GM21528 (cell line): ENCODE measurements at regions not wholly inside any gene's neighbourhood (a gene's known extent, or its start where the extent isn't known, plus 50 kb on each side); places are given as distances from the start of the nearest gene placed in this dataset.
"Not testable (repeated sequence)": the region's sequence is repeated elsewhere in the genome, so short reads cannot be mapped to it uniquely, and the experiment has no call there.

Experiments
- ATAC-seq: cut with Tn5 transposase; IDR thresholded peaks from one replicate; pipeline ENCODE4 v1.9.1; 2021; ENCODE audit warnings: mild to moderate bottlenecking, moderate library complexity; ENCODE audit not compliant: unreplicated experiment, low FRiP score

DNA sequence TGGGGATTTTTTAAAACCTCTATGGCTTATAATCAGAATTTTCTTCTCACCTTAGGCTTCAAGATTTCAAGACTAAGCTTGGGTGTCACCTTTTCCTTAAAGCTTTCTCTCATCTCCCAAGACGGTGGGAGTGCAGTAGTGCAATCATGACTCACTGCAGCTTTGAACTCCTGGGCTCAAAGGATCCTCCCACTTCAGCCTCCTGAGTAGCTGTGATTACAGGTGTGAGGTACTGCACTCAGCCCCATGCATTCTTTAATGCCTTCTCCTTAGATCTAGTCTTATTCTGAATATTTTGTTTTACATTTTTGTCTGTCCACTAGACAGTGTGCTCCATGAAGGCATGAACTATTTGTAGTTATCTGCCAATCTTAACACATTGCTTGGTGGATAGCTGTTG is 55.7 kb upstream of the FAT3 start:
- no peak for ATAC-seq

GRCh38 chr11:92167571-92167970 is 57.0 kb upstream of the FAT3 start:
- ATAC-seq: no peak

DNA sequence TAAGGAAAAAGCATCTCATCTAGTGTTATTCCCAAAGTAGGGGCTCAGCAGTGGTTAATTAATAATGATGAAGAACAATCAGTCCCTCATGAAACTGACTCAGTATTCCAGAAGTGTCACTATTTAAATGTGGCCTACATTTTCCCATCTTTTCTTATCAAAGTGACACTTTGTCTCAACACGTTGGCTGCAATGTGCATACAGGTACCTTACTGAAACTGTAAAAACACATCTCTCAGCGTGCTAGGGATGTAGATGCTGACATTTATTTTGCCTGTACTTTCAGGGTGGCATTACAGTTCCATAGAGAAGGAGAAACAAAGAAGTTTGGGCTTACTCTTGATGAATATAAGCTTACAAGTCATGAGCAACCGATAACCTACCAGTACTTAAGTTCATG is 58.3 kb upstream of the FAT3 start:
- ATAC-seq: no peak

GRCh38 chr11:92163879-92164278 is 60.7 kb upstream of the FAT3 start:
- no peak for ATAC-seq

DNA sequence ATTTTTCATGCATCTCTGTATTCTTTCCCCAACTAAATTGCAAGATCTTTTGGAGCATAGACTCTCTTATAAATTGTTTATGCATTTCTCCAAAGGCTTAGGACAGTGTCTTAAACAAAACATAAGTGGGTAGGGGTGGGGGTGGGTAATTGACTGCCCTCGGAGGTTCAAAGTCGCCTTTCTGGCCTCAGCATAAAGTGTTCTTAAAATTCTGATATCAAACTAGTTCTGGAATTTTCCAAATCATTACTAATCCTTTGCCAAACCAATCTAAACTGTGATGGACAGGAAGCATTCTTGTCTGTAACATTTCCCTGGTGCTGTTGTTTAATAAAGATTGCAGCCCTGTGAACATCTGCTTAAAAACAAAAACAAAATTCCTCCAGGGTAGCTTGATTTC is 61.8 kb upstream of the FAT3 start:
- no peak for ATAC-seq

- ATAC-seq: no peak
These were observed 64.7 kb upstream of the FAT3 start for GRCh38 chr11:92159931-92160330.

DNA sequence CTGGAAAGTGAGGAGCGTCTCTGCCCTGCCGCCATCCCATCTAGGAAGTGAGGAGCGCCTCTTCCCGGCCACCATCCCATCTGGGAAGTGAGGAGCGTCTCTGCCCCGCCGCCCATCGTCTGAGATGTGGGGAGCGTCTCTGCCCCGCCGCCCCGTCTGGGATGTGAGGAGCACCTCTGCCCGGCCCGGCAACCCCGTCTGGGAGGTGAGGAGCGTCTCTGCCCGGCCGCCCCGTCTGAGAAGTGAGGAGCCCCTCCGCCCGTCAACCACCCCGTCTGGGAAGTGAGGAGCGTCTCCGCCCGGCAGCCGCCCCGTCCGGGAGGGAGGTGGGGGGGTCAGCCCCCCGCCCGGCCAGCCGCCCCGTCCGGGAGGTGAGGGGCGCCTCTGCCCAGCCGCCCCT is 67.2 kb upstream of the FAT3 start:
- ATAC-seq: not testable (repeated sequence)

- no peak for ATAC-seq
These were observed 70.0 kb upstream of the FAT3 start for GRCh38 chr11:92154611-92155010.

DNA sequence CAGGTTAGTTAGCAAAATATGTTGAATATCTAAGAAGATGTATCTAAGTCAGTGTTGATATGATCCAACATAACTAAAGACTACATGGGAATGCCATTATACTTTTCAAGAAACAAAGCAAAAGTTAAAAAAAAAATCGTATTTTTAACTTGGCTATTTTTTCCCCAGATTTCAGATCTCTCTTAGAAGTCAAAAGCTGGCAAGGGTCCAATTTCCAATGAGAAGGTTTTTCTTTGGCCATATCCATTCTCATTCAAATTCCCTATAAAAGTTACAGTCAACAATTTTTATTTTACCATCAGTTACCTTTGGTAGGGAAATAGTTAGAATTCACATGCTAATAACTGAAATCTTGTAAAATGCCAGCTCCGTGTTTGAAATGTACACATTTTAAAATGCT is 70.5 kb upstream of the FAT3 start:
- no peak for ATAC-seq

DNA sequence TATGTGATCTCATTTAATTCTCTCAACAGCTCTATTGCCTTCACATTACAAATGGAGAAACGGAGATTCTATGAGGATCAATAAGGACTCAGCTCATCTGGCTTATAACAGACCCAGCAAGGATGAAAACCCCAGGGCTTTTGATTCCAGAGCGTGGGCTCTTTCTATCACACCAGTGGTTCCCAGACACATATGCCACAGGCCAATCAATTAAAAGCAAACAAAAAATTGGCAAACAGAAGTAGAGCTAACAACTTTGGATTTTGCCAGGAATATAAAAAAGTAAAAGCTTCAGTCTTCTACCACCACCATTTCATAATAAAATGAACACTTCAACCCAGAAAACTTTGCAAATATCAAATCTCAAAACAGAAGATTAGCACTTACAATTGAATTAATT is 71.1 kb upstream of the FAT3 start:
- no peak for ATAC-seq

DNA sequence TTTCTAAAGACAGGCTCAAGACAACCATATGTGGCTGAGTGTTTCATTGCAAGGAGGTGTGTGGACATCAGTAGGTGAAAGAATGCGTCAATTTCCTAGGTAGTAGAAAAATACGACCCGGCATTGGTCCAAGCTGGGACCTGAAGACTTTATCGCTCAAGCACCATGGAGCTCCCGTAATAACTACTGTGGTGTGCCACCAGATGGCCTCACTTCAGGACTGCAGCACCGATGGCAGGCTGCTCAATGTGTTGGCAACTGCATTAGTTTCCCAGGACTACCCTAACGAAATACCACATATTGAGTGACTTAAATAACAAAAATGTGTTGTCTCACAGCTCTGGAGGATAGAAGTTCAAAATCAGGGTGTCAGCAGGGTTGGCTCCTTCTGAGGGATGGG is 72.4 kb upstream of the FAT3 start:
- ATAC-seq: no peak

GRCh38 chr11:92149996-92150395 is 74.6 kb upstream of the FAT3 start:
- ATAC-seq: no peak

DNA sequence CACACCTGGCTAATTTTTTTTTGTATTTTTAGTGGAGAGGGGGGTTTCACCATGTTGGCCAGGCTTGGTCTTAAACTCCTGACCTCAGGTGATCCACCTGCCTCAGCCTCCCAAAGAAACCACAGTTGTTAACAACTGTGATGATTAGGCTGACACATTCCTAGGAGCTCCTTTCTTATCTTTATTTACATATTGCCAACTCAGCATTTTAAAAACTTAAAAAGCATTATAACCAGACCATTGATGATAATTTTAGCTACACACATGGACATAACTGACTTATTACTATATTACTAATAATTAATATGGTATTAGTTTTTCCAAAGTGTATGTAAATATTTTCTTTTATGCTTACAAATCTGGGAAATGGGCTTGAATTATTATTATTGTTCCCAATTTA is 82.9 kb upstream of the FAT3 start:
- no peak for ATAC-seq

- no peak for ATAC-seq
These were observed 83.5 kb upstream of the FAT3 start for GRCh38 chr11:92141159-92141558.

- no peak for ATAC-seq
These were observed 84.6 kb upstream of the FAT3 start for GRCh38 chr11:92140021-92140420.

- ATAC-seq: no peak
These were observed 86.3 kb upstream of the FAT3 start for GRCh38 chr11:92138296-92138695.

- no peak for ATAC-seq
These were observed 86.9 kb upstream of the FAT3 start for GRCh38 chr11:92137747-92138146.

- no peak for ATAC-seq
These were observed 87.8 kb upstream of the FAT3 start for GRCh38 chr11:92136797-92137196.

DNA sequence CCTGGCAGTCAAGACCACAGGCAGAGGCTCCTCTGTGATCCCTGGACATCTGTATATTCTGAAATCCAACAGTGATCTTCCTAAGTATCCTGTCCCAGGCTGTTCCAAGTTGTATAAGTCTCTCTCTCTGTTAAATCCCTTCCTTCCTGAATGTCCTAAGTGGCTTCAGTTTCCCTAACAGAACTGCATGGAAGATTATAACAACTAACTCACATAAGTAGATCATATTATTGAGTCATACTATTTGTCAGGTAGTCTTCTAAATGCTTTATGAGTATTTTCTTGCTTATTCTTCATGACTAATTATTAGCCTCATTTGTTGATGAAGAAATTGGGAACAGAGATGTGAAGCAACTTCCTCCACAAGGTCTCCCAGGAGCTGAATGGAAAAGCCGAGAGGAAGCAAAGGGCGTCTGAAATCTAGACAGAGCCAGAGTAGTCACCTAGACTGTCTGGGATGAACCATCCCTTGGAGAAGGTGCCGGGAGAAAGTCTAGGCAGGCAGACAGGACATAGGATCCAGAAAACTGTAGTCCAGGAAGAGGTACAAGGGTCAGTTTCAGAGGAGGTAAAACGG is 93.2 kb upstream of the FAT3 start:
- no peak for ATAC-seq

- no peak for ATAC-seq
These were observed 94.2 kb upstream of the FAT3 start for GRCh38 chr11:92130421-92130831.

DNA sequence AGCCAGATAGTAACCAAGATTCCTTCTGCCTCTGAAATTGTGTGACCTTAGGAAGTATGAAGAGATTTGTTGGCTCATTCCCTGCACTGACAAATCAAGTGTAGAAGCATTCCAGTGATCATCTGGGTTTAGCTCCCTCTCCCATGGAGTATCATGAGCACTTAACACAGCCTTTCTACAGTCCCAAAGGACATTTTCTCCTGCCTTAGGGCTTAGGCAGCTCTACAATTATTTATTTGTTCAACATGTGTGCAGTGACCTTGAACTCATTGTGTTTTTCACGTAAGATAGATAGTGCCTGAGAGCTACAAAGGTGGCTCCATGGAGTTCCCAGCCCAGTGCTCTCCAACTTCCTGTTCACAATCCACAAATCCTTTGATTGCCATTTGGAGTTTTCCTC is 94.8 kb upstream of the FAT3 start:
- ATAC-seq: no peak

- ATAC-seq: no peak
These were observed 96.6 kb upstream of the FAT3 start for GRCh38 chr11:92128026-92128425.

- ATAC-seq: no peak
These were observed 99.3 kb upstream of the FAT3 start for GRCh38 chr11:92125321-92125720.
